C4-2B (cell line): ENCODE measurements at regions not wholly inside any gene's neighbourhood (a gene's known extent, or its start where the extent isn't known, plus 50 kb on each side); places are given as distances from the start of the nearest gene placed in this dataset.

Source experiments
- ZFX ChIP-seq: fragments of 450-650 bp; IDR thresholded peaks from 2 replicates; pipeline ENCODE4 v1.6.1; 2017
- TF ChIP-seq, protein P1 (sequence below): fragments of 450-650 bp; conservative IDR thresholded peaks from 2 replicates; pipeline ENCODE4 v1.5.1; 2017; ENCODE audit warnings: mild to moderate bottlenecking

- TF ChIP-seq, protein P1, sequence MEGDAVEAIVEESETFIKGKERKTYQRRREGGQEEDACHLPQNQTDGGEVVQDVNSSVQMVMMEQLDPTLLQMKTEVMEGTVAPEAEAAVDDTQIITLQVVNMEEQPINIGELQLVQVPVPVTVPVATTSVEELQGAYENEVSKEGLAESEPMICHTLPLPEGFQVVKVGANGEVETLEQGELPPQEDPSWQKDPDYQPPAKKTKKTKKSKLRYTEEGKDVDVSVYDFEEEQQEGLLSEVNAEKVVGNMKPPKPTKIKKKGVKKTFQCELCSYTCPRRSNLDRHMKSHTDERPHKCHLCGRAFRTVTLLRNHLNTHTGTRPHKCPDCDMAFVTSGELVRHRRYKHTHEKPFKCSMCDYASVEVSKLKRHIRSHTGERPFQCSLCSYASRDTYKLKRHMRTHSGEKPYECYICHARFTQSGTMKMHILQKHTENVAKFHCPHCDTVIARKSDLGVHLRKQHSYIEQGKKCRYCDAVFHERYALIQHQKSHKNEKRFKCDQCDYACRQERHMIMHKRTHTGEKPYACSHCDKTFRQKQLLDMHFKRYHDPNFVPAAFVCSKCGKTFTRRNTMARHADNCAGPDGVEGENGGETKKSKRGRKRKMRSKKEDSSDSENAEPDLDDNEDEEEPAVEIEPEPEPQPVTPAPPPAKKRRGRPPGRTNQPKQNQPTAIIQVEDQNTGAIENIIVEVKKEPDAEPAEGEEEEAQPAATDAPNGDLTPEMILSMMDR = no peak
- no peak for TF ChIP-seq ZFX
Measured at GRCh38 chr12:19645823-19646222, 206.5 kb downstream of the AEBP2 start.
